GM10248 (cell line): ENCODE measurements at regions not wholly inside any gene's neighbourhood (a gene's known extent, or its start where the extent isn't known, plus 50 kb on each side); places are given as distances from the start of the nearest gene placed in this dataset.

Experiments used
- CTCF ChIA-PET: fragments of 300-600 bp; sonication (Branson Sonifier 250); formaldehyde crosslinking; extraction: SDS; loops from one replicate; lab custom pipeline; 2021; ENCODE audit warnings: antibody characterized with exemption; lab: Yijun Ruan, JAX
- POLR2A ChIA-PET: fragments of 350-650 bp; sonication (Branson Sonifier 250); formaldehyde crosslinking; extraction: SDS; loops from one replicate; lab custom pipeline; 2020; ENCODE audit warnings: antibody characterized with exemption; lab: Yijun Ruan, JAX
- DNase-seq: peaks from one replicate; pipeline ENCODE4 v3.0.0; 2012; ENCODE audit errors: extremely low spot score
- CTCF ChIP-seq: IDR thresholded peaks from 2 replicates; pipeline ENCODE4 v1.5.1; 2012; ENCODE audit warnings: mild to moderate bottlenecking, low read depth; ENCODE audit errors: extremely low read depth, missing control alignments, control extremely low read depth

- no peak for TF ChIP-seq CTCF
- DNase-seq, result no peak
- ChIA-PET POLR2A (no interaction called here), CTCF (no interaction called here)
Observed at GRCh38 chr2:78606895-78607294, 418.6 kb upstream of the REG3G start.

GRCh38 chr2:78614726-78615125 is 410.8 kb upstream of the REG3G start:
- ChIA-PET CTCF (no interaction called here), POLR2A (no interaction called here)
- no peak for TF ChIP-seq CTCF
- DNase-seq, result no peak

GRCh38 chr2:78615956-78616355 is 409.5 kb upstream of the REG3G start:
- ChIA-PET CTCF (no interaction called here), POLR2A (no interaction called here)
- TF ChIP-seq CTCF, result no peak
- no peak for DNase-seq

GRCh38 chr2:78634425-78634824 is 391.1 kb upstream of the REG3G start:
- ChIA-PET POLR2A (no interaction called here), CTCF (interaction anchor here (1.6 kb wide), 1 partner anchor 9 kb away, joined by 3 read pairs; no protein-coding TSS in a partner anchor)
- no peak for DNase-seq

GRCh38 chr2:78644854-78645253 is 380.6 kb upstream of the REG3G start:
- CTCF ChIA-PET, result interaction anchor here (0.8 kb wide), 1 partner anchor 29 kb away, joined by 3 read pairs; no protein-coding TSS in a partner anchor
- POLR2A ChIA-PET, result no interaction called here
- no peak for TF ChIP-seq CTCF
- DNase-seq, result no peak

More at GRCh38 chr2:78634425-78634824, 391.1 kb upstream of the REG3G start:
- no peak for TF ChIP-seq CTCF

GRCh38 chr2:78646533-78647364 is 378.8 kb upstream of the REG3G start:
- POLR2A ChIA-PET, result no interaction called here
- no peak for TF ChIP-seq CTCF
- CTCF ChIA-PET, result no interaction called here
- DNase-seq, result no peak
